ENCODE measurements at regions not wholly inside any gene's neighbourhood (a gene's known extent, or its start where the extent isn't known, plus 50 kb on each side); places are given as distances from the start of the nearest gene placed in this dataset.

DNA sequence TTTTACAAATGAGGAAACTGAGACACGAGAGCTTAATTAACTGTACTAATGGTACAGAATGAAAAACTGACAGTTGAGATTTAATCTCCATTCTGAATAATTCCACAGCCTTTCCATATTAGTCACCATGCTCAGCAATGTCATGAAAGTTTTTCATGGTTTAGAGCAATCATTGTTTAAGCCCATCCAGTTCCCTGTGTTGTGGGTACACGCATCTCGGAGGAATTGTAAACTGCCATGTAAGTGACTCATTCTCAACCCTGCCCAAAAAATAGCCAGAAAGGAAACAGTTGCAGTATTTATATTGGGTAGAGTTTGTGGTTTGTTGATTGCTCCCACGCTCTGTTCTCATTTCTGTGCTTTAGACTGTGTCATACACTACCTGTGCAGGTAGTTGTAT, 1790.8 kb downstream of the LRRC4C start:
- TF ChIP-seq CTCF (IDR thresholded peaks at IDR 0.05; ENCODE audit: low read depth, low read length) = no peak
- H3K4me3 ChIP-seq (ENCODE audit: low read depth, low read length) = no peak overlapping the region
- CTCF ChIA-PET = no interaction called here
- H3K27me3 ChIP-seq (ENCODE audit: control insufficient read depth, insufficient read depth, low read length) = no peaks in the 10 kb centered on the region
- no peak overlapping the region for H3K27ac ChIP-seq (ENCODE audit: low read depth, low read length)
- POLR2A ChIA-PET = no interaction called here
- H3K9me3 ChIP-seq (ENCODE audit: control insufficient read depth, insufficient read depth, low read length) = peaks cover 6% of the 10 kb centered on the region
- DNase-seq (ENCODE audit: low read depth, low spot score) = peak; percentile 1

DNA sequence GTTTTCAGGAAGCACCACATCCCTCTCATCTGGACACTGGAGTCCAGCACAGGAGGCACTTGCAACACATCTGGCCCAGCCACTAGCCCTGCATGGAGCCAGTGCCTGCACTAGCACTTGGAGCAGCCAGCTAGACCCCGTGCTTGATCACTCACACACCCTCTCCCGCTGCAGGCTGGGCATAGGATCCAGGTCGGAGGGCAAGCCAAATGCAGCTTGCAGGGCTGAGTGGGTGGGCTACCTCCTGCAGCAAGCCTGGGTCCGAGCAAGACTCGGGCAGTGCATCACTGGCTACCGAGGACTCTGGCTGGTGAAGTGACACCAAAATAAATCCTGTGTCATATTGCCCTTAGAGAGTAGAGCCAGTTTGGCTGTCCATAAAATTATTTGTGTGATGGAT, 1795.4 kb downstream of the LRRC4C start:
- CTCF ChIA-PET = no interaction called here
- DNase-seq (ENCODE audit: low read depth, low spot score) = no peak
- peaks cover 9% of the 10 kb centered on the region for H3K9me3 ChIP-seq (ENCODE audit: control insufficient read depth, insufficient read depth, low read length)
- H3K27ac ChIP-seq (ENCODE audit: low read depth, low read length) = no peak overlapping the region
- no peak overlapping the region for H3K4me3 ChIP-seq (ENCODE audit: low read depth, low read length)
- H3K27me3 ChIP-seq (ENCODE audit: control insufficient read depth, insufficient read depth, low read length) = no peaks in the 10 kb centered on the region
- POLR2A ChIA-PET = no interaction called here
- no peak for TF ChIP-seq CTCF (IDR thresholded peaks at IDR 0.05; ENCODE audit: low read depth, low read length)

GRCh38 chr11:39661890-39662289, 1797.6 kb downstream of the LRRC4C start:
- ChIA-PET POLR2A (no interaction called here), CTCF (no interaction called here)
- Histone ChIP-seq H3K9me3 (ENCODE audit: control insufficient read depth, insufficient read depth, low read length) (peaks cover 12% of the 10 kb centered on the region), H3K27me3 (ENCODE audit: control insufficient read depth, insufficient read depth, low read length) (no peaks in the 10 kb centered on the region), H3K27ac (ENCODE audit: low read depth, low read length) (no peak overlapping the region), H3K4me3 (ENCODE audit: low read depth, low read length) (no peak overlapping the region)
- TF ChIP-seq CTCF (IDR thresholded peaks at IDR 0.05; ENCODE audit: low read depth, low read length) = no peak
- DNase-seq (ENCODE audit: low read depth, low spot score) = no peak

- ChIA-PET CTCF (no interaction called here), POLR2A (no interaction called here)
- TF ChIP-seq CTCF (IDR thresholded peaks at IDR 0.05; ENCODE audit: low read depth, low read length) = no peak
- Histone ChIP-seq H3K27ac (ENCODE audit: low read depth, low read length) (no peak overlapping the region), H3K4me3 (ENCODE audit: low read depth, low read length) (no peak overlapping the region), H3K27me3 (ENCODE audit: control insufficient read depth, insufficient read depth, low read length) (no peaks in the 10 kb centered on the region), H3K9me3 (ENCODE audit: control insufficient read depth, insufficient read depth, low read length) (peaks cover 26% of the 10 kb centered on the region)
- no peak for DNase-seq (ENCODE audit: low read depth, low spot score)
Measured at GRCh38 chr11:39651857-39652461, 1807.5 kb downstream of the LRRC4C start.

- TF ChIP-seq CTCF (IDR thresholded peaks at IDR 0.05; ENCODE audit: low read depth, low read length) = no peak
Measured at GRCh38 chr11:39641751-39642150, 1817.7 kb downstream of the LRRC4C start.

More at GRCh38 chr11:39641751-39642150, 1817.7 kb downstream of the LRRC4C start:
- POLR2A ChIA-PET = no interaction called here
- Histone ChIP-seq H3K9me3 (ENCODE audit: control insufficient read depth, insufficient read depth, low read length) (peaks cover 3% of the 10 kb centered on the region), H3K27ac (ENCODE audit: low read depth, low read length) (no peak overlapping the region), H3K27me3 (ENCODE audit: control insufficient read depth, insufficient read depth, low read length) (no peaks in the 10 kb centered on the region), H3K4me3 (ENCODE audit: low read depth, low read length) (no peak overlapping the region)
- CTCF ChIA-PET = no interaction called here
- no peak for DNase-seq (ENCODE audit: low read depth, low spot score)
